ENCODE measurements at regions not wholly inside any gene's neighbourhood (a gene's known extent, or its start where the extent isn't known, plus 50 kb on each side); places are given as distances from the start of the nearest gene placed in this dataset.

GRCh38 chr7:113677811-113678210 is 241.0 kb downstream of the PPP1R3A start:
- Histone ChIP-seq H3K4me3 (ENCODE audit: low read depth in 1 of 3, low read length in 3 of 3) (no peak overlapping the region), H3K4me1 (ENCODE audit: control insufficient read depth in 4 of 4, insufficient read depth in 4 of 4, low read length in 3 of 4) (no peaks in the 10 kb centered on the region), H3K9ac (ENCODE audit: low read depth in 1 of 2, low read length in 2 of 2) (no peak overlapping the region), H3K9me3 (ENCODE audit: control insufficient read depth in 4 of 4, low read length in 3 of 4) (no peaks in the 10 kb centered on the region), H3K36me3 (ENCODE audit: control insufficient read depth in 4 of 4, insufficient read depth in 3 of 4, low read depth in 1 of 4, low read length in 3 of 4) (no peaks in the 10 kb centered on the region), H3K27me3 (ENCODE audit: control insufficient read depth in 4 of 4, insufficient read depth in 4 of 4, low read length in 3 of 4) (no peaks in the 10 kb centered on the region), H3K27ac (ENCODE audit: low read depth in 1 of 2, low read length in 2 of 2) (no peak overlapping the region)
- 73% methylated on average over 3 of the region's 3 CpGs for WGBS
- no peak for DNase-seq (ENCODE audit: low spot score)
- TF ChIP-seq SP1 (IDR thresholded peaks at IDR 0.05) (no peak), CTCF (IDR thresholded peaks at IDR 0.05; ENCODE audit: low read depth, low read length, missing input control) (no peak), GABPA (IDR thresholded peaks at IDR 0.05 in 1 of 2, conservative IDR thresholded peaks at IDR 0.05 in 1 of 2) (no peak), RXRA (IDR thresholded peaks at IDR 0.05) (no peak)

GRCh38 chr7:113664867-113665266 is 253.9 kb downstream of the PPP1R3A start:
- 85% methylated on average over 1 of the region's 1 CpG for WGBS
- DNase-seq (ENCODE audit: low spot score) = no peak
- H3K27me3 ChIP-seq (ENCODE audit: control insufficient read depth in 4 of 4, insufficient read depth in 4 of 4, low read length in 3 of 4) = no peaks in the 10 kb centered on the region
- H3K4me1 ChIP-seq (ENCODE audit: control insufficient read depth in 4 of 4, insufficient read depth in 4 of 4, low read length in 3 of 4) = no peaks in the 10 kb centered on the region
- H3K4me3 ChIP-seq (ENCODE audit: low read depth in 1 of 3, low read length in 3 of 3) = no peak overlapping the region
- no peak overlapping the region for H3K9ac ChIP-seq (ENCODE audit: low read depth in 1 of 2, low read length in 2 of 2)
- H3K27ac ChIP-seq (ENCODE audit: low read depth in 1 of 2, low read length in 2 of 2) = no peak overlapping the region
- peaks cover 0 to 3% (median 0%) of the 10 kb centered on the region in 4 donors for H3K9me3 ChIP-seq (ENCODE audit: control insufficient read depth in 4 of 4, low read length in 3 of 4)
- TF ChIP-seq SP1 (IDR thresholded peaks at IDR 0.05) = no peak
- TF ChIP-seq CTCF (IDR thresholded peaks at IDR 0.05; ENCODE audit: low read depth, low read length, missing input control) = no peak
- TF ChIP-seq RAD21 (IDR thresholded peaks at IDR 0.05) = no peak
- TF ChIP-seq, protein P1, sequence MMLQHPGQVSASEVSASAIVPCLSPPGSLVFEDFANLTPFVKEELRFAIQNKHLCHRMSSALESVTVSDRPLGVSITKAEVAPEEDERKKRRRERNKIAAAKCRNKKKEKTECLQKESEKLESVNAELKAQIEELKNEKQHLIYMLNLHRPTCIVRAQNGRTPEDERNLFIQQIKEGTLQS (IDR thresholded peaks at IDR 0.05) = no peak
- TF ChIP-seq JUND (IDR thresholded peaks at IDR 0.05) = no peak
- no peak for TF ChIP-seq HNF4A (conservative IDR thresholded peaks at IDR 0.05)
- TF ChIP-seq RXRA (IDR thresholded peaks at IDR 0.05) = no peak
- TF ChIP-seq EGR1 (IDR thresholded peaks at IDR 0.05; ENCODE audit: low read depth in 2 of 2) = no peak
- no peak for TF ChIP-seq HNF4G (IDR thresholded peaks at IDR 0.05)
- TF ChIP-seq, protein P2, sequence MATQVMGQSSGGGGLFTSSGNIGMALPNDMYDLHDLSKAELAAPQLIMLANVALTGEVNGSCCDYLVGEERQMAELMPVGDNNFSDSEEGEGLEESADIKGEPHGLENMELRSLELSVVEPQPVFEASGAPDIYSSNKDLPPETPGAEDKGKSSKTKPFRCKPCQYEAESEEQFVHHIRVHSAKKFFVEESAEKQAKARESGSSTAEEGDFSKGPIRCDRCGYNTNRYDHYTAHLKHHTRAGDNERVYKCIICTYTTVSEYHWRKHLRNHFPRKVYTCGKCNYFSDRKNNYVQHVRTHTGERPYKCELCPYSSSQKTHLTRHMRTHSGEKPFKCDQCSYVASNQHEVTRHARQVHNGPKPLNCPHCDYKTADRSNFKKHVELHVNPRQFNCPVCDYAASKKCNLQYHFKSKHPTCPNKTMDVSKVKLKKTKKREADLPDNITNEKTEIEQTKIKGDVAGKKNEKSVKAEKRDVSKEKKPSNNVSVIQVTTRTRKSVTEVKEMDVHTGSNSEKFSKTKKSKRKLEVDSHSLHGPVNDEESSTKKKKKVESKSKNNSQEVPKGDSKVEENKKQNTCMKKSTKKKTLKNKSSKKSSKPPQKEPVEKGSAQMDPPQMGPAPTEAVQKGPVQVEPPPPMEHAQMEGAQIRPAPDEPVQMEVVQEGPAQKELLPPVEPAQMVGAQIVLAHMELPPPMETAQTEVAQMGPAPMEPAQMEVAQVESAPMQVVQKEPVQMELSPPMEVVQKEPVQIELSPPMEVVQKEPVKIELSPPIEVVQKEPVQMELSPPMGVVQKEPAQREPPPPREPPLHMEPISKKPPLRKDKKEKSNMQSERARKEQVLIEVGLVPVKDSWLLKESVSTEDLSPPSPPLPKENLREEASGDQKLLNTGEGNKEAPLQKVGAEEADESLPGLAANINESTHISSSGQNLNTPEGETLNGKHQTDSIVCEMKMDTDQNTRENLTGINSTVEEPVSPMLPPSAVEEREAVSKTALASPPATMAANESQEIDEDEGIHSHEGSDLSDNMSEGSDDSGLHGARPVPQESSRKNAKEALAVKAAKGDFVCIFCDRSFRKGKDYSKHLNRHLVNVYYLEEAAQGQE (IDR thresholded peaks at IDR 0.05) = no peak
- no peak for TF ChIP-seq FOXA1 (IDR thresholded peaks at IDR 0.05)
- TF ChIP-seq TAF1 (conservative IDR thresholded peaks at IDR 0.05) = no peak
- no peak for TF ChIP-seq GABPA (IDR thresholded peaks at IDR 0.05 in 1 of 2, conservative IDR thresholded peaks at IDR 0.05 in 1 of 2)
- no peak for TF ChIP-seq NR2F2 (IDR thresholded peaks at IDR 0.05)
- TF ChIP-seq MAX (IDR thresholded peaks at IDR 0.05) = no peak
- no peak for TF ChIP-seq ZBTB33 (IDR thresholded peaks at IDR 0.05)
- no peak for TF ChIP-seq FOXA2 (IDR thresholded peaks at IDR 0.05)
- TF ChIP-seq YY1 (IDR thresholded peaks at IDR 0.05) = no peak
- H3K36me3 ChIP-seq (ENCODE audit: control insufficient read depth in 4 of 4, insufficient read depth in 3 of 4, low read depth in 1 of 4, low read length in 3 of 4) = no peaks in the 10 kb centered on the region

All from liver (tissue), 8 donors.